Upper lobe of left lung (tissue), 6 donors: ENCODE measurements at regions not wholly inside any gene's neighbourhood (a gene's known extent, or its start where the extent isn't known, plus 50 kb on each side); places are given as distances from the start of the nearest gene placed in this dataset.

Experiments
- ATAC-seq, 2 donors: fragments of 200-7000 bp; cut with Tn5 transposase; one replicate each; pipeline ENCODE4 v1.9.1; 2022; ENCODE audit warnings: mild to moderate bottlenecking in 2 of 2, moderate library complexity in 2 of 2; ENCODE audit not compliant: low FRiP score in 2 of 2
- DNase-seq, 2 donors: peaks; one replicate each; pipeline ENCODE4 v3.0.0-alpha.2; 2019 to 2020
- H3K27ac ChIP-seq, 4 donors: fragments of 200-600 bp; sonication (generic); one replicate each; pipeline ENCODE4 v1.5.1; 2016 to 2019
- H3K27me3 ChIP-seq, 4 donors: fragments of 200-600 bp; sonication (generic); one replicate each; pipeline ENCODE4 v1.5.1; 2017 to 2019
- H3K36me3 ChIP-seq, 4 donors: fragments of 200-600 bp; sonication (generic); one replicate each; pipeline ENCODE4 v1.5.1; 2016 to 2019
- H3K4me1 ChIP-seq, 4 donors: fragments of 200-600 bp; sonication (generic); one replicate each; pipeline ENCODE4 v1.5.1; 2018 to 2019
- H3K4me3 ChIP-seq, 4 donors: fragments of 200-600 bp; sonication (generic); one replicate each; pipeline ENCODE4 v1.5.1; 2017 to 2019; ENCODE audit warnings: mild to moderate bottlenecking in 2 of 4, moderate library complexity in 1 of 4
- H3K9me3 ChIP-seq, 4 donors: fragments of 200-600 bp; sonication (generic); one replicate each; pipeline ENCODE4 v1.5.1; 2018 to 2019
- EP300 ChIP-seq, 4 donors: sonication (generic); formaldehyde crosslinking; IDR thresholded peaks; one replicate each; pipeline ENCODE4 v1.5.1; 2017; ENCODE audit warnings: antibody characterized with exemption in 4 of 4, control low read depth in 2 of 4
- POLR2A ChIP-seq, 4 donors: fragments of 450-650 bp; IDR thresholded peaks; one replicate each; pipeline ENCODE4 v1.5.1; 2016 to 2017; ENCODE audit warnings: antibody characterized with exemption in 4 of 4, mild to moderate bottlenecking in 2 of 4
- POLR2AphosphoS5 ChIP-seq, 2 donors: sonication (generic); formaldehyde crosslinking; IDR thresholded peaks; one replicate each; pipeline ENCODE4 v1.5.1; 2017; ENCODE audit warnings: antibody characterized with exemption in 2 of 2
- WGBS, 2 donors: methylation state at CpG; one replicate each; pipeline ENCODE4 v1.1.5; 2017 to 2018; 5-methylcytosine and 5-hydroxymethylcytosine counted together
- TF ChIP-seq, protein P1 (sequence below), 6 experiments: fragments of 450-650 bp in 4 of 6; fragments of 200-600 bp in 2 of 6; sonication (generic) in 2 of 6; IDR thresholded peaks; one replicate each; pipeline ENCODE4 v1.5.1; 2016 to 2019; ENCODE audit warnings: antibody characterized with exemption in 6 of 6
- donor health status: DM: no; HTN: no; CAD: no; lungs with moderate emphysema.
- donor health status: DM: no; HTN: yes; CAD: no; lungs with severe emphysema.

DNA sequence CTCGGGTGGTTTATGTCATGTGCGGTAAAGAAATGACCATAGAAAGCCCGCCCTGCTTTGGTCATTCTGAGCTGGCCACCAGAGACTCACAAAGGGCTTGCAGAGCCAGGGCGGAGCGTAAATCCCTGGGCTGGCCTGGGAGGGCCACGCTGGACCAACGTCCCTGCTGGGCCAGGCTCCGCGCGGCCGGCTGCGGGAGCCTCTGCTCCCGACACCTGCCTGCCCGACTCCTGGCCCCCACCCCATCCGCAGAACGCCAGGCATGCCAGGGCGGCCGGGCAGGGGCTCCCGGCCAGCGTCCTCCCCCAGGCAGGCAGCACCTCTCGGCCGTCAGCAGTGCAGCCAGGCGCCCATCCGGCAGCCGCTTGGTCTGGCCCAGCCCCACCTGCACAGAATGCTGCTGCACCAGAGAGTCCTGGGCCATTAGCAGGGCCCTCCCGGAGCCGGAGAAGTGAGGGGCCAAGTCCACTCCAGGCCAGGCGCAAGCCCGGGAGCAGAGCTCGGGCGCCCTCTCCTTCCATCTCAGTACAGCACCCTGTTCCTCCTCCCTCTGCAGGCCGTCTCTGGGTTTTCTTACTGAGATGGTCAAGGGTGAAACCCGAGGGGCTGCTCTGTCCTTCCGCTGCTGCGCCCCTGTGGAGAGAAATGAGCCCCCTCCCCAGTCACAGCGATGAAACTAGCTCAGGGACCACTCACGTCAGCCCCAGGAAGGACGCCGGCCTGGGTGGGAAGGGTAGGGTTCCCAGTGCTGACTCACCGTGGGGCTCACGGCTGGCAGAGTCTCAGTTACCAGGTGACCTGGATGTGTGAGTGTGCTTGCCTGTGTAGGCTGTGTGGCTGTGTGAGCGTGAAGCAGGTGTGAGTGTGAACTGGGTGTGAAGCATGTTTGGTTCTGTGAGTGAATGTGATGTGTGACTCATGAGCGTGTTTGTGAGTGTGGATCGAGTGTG is 83.3 kb downstream of the PTGR3 start:
- Histone ChIP-seq H3K9me3 (no peaks in the 10 kb centered on the region), H3K4me1 (peaks cover 0 to 5% (median 0%) of the 10 kb centered on the region in 4 donors), H3K4me3 (peak overlapping the region in 1 of 4 donors; percentile 20), H3K36me3 (no peaks in the 10 kb centered on the region), H3K27ac (no peak overlapping the region), H3K27me3 (no peaks in the 10 kb centered on the region)
- 68 to 84% methylated on average over 23 to 42 of the region's 44 CpGs for WGBS, 2 donors
- ATAC-seq, result peak in 1 of 2 donors; percentile 17
- TF ChIP-seq, protein P1, sequence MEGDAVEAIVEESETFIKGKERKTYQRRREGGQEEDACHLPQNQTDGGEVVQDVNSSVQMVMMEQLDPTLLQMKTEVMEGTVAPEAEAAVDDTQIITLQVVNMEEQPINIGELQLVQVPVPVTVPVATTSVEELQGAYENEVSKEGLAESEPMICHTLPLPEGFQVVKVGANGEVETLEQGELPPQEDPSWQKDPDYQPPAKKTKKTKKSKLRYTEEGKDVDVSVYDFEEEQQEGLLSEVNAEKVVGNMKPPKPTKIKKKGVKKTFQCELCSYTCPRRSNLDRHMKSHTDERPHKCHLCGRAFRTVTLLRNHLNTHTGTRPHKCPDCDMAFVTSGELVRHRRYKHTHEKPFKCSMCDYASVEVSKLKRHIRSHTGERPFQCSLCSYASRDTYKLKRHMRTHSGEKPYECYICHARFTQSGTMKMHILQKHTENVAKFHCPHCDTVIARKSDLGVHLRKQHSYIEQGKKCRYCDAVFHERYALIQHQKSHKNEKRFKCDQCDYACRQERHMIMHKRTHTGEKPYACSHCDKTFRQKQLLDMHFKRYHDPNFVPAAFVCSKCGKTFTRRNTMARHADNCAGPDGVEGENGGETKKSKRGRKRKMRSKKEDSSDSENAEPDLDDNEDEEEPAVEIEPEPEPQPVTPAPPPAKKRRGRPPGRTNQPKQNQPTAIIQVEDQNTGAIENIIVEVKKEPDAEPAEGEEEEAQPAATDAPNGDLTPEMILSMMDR (IDR thresholded peaks at IDR 0.05), result no peak
- no peak for TF ChIP-seq POLR2A (IDR thresholded peaks at IDR 0.05)
- TF ChIP-seq POLR2AphosphoS5 (IDR thresholded peaks at IDR 0.05), result no peak
- no peak for TF ChIP-seq EP300 (IDR thresholded peaks at IDR 0.05)
- DNase-seq, result peak in 1 of 2 donors; percentile 81

- TF ChIP-seq POLR2AphosphoS5 (IDR thresholded peaks at IDR 0.05), result no peak
- TF ChIP-seq, protein P1 (IDR thresholded peaks at IDR 0.05), result no peak
- TF ChIP-seq EP300 (IDR thresholded peaks at IDR 0.05), result no peak
- no peak for TF ChIP-seq POLR2A (IDR thresholded peaks at IDR 0.05)
- Histone ChIP-seq H3K4me1 (peaks cover 0 to 5% (median 0%) of the 10 kb centered on the region in 4 donors), H3K36me3 (no peaks in the 10 kb centered on the region), H3K27me3 (no peaks in the 10 kb centered on the region), H3K4me3 (peak overlapping the region in 1 of 4 donors; percentile 20), H3K9me3 (no peaks in the 10 kb centered on the region), H3K27ac (no peak overlapping the region)
- WGBS, 2 donors, result 78 to 93% methylated on average over 13 to 16 of the region's 16 CpGs
- ATAC-seq (no peak), DNase-seq (no peak)
Measured at GRCh38 chr18:75124991-75125381, 84.0 kb downstream of the PTGR3 start.

- Histone ChIP-seq H3K9me3 (no peaks in the 10 kb centered on the region), H3K27me3 (no peaks in the 10 kb centered on the region), H3K4me1 (peaks cover 0 to 5% (median 0%) of the 10 kb centered on the region in 4 donors), H3K27ac (no peak overlapping the region), H3K4me3 (no peak overlapping the region), H3K36me3 (no peaks in the 10 kb centered on the region)
- ATAC-seq, result no peak
- DNase-seq, result no peak
- WGBS, 2 donors, result 89 to 91% methylated on average over 14 of the region's 14 CpGs
- no peak for TF ChIP-seq EP300 (IDR thresholded peaks at IDR 0.05)
- TF ChIP-seq, protein P1 (IDR thresholded peaks at IDR 0.05), result no peak
- TF ChIP-seq POLR2A (IDR thresholded peaks at IDR 0.05), result no peak
- no peak for TF ChIP-seq POLR2AphosphoS5 (IDR thresholded peaks at IDR 0.05)
Measured at GRCh38 chr18:75124551-75124950, 84.4 kb downstream of the PTGR3 start.

- Histone ChIP-seq H3K4me3 (no peak overlapping the region), H3K27ac (no peak overlapping the region), H3K4me1 (peaks cover 0 to 5% (median 0%) of the 10 kb centered on the region in 4 donors), H3K9me3 (no peaks in the 10 kb centered on the region), H3K36me3 (no peaks in the 10 kb centered on the region), H3K27me3 (no peaks in the 10 kb centered on the region)
- WGBS, 2 donors, result 81 to 90% methylated on average over 7 to 12 of the region's 12 CpGs
- DNase-seq (no peak), ATAC-seq (no peak)
- TF ChIP-seq EP300 (IDR thresholded peaks at IDR 0.05) (no peak), POLR2AphosphoS5 (IDR thresholded peaks at IDR 0.05) (no peak), POLR2A (IDR thresholded peaks at IDR 0.05) (no peak)
- TF ChIP-seq, protein P1 (IDR thresholded peaks at IDR 0.05), result no peak
Measured at GRCh38 chr18:75123113-75123512, 85.8 kb downstream of the PTGR3 start.
